Activated CD8-positive, alpha-beta memory T cell treated with anti-CD3 and anti-CD28 coated beads, Interleukin-2, amount 50 U/mL, for 48 hours (primary cell): ENCODE measurements at regions not wholly inside any gene's neighbourhood (a gene's known extent, or its start where the extent isn't known, plus 50 kb on each side); places are given as distances from the start of the nearest gene placed in this dataset.

ENCODE experiments used
- DNase-seq: peaks from one replicate; pipeline ENCODE4 v3.0.0-alpha.2; 2020

DNA sequence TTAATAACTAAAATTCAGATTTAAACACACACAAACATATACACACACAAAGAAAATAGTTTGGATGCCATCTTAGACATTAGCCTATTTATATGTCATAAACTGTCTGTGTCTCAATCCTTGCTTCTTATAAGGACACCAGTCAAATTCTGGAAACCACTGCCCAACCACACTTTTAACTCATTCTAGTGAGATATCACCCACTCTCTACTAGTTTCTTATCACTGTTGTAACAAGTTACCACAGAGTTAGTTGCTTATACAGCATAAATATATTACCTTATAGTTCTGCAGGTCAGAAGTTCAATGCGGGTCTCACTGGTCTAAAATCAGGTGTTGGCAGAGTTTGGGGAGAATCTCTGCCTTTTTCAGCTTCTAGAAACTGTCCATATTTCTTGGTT, 239.1 kb downstream of the MTX2 start:
- no peak for DNase-seq

DNA sequence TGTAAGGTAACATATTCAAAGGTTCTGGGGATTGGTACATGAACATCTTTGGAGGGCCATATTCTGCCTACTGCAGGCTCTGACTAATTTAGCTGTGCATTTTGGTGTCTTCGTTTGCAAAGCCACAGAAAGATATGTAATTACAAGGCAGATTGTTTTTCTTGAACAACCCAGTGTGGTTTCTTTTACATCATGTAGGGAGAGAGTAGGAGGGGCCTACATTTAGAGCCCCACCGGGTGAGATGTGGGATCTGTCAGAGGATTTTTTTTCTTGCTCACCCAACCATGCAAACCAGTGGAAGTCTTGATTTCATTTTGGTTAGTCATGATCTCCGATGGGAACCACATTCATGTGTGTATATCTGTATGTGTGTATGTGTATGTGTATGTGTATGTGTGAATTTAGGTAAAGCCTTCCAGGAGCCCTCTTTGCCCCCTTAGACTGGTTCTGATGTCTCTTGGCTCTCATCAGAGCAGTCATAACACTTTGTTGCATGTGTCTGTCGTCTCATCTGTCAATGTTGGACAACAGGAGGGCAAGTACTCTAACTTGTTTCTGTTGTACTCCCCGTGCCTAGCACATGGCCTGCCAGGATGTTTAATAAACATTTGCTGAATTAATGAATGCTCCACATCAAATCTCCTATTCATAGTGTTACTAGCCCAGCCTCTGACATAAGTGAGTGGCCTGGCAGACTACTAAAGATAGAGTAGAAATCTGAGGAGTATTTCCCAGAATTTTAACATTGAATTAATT, 239.9 kb downstream of the MTX2 start:
- DNase-seq = no peak

GRCh38 chr2:176514276-176514675, 245.0 kb downstream of the MTX2 start:
- DNase-seq = no peak

GRCh38 chr2:176514805-176515500, 245.7 kb downstream of the MTX2 start:
- no peak for DNase-seq

DNA sequence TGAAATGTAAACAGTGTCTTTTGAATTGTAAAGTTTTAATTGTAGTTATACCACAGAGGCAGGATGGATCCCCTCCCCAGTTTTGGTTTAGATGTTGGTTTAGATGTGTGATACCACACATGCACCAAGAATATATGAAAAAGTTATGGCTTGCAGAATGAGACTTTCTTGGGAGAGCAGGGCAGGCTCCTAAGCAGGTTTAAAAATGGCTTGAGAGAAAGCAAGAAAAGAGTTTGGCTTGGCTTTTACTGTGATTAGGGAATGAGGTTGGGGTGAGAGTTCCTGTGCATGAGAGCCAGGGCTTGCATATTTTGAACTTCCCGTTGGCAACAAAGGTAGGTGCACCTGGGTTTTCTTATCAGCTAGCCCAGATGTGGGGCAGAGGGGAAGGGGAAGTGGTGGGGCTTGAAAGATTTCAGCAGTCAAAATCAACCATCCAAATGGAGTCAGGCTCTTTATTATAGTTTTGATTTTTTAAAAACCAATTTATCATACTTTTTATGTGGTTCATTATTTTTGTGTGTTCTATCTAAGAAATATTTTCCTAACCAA, 246.9 kb downstream of the MTX2 start:
- DNase-seq = no peak

DNA sequence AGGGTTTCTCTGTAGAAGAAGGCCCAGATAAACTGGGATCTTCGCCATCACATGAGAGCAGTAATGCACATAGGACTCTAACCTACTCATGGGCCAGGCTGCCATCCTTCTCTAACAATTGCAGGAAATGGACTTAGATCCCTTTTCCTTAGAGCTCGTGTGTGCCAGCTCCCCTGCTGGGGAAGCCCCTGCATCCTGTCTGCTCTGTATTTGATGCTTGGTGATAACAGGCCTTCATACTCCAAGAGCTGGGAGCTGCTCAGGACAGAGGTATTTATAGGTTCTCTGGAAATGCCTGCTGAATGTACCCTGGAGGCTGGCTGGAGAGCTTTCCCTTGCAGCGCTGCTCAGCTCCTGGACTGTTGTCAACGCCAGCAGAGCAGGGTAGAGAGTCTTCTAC, 249.6 kb downstream of the MTX2 start:
- DNase-seq = no peak

DNA sequence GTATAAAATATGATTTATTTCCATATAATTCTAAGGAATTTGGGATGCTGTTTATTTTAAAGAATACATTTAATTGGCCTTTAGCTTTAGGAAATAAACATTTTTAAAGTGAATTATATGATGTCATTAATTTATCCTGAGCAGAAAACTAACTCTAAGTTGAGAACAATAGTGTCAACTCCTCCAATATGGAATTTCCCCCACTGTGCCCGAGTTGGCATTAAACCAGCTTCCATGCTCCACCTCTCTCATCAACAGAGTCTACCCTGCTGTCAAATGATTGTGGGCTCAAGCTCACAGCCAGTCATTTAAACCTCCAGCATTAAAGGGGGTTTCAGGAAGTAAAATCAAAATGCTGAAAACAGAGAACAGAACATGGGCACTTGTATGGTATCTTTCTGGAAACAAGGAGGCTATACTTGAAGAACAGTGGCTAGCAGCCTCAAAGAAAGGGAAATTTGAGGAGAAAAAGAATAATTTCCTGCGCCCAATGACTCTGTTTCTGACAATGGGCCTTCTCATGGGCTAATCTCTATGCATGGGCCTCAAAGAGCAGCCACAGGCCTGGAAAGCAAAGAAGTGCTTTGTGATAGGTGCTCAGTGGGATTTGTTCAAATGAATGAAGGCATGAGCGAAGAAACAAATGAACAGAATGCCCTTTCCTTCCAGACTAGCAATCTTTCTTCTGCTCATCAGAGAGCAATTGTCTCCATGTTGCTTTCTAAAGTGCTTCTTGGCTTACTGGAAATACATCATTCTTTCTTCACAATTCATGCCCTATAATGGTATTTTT, 252.8 kb downstream of the MTX2 start:
- DNase-seq = no peak

- no peak for DNase-seq
Measured at GRCh38 chr2:176525086-176525485, 255.8 kb downstream of the MTX2 start.

- DNase-seq = no peak
Measured at GRCh38 chr2:176526995-176527901, 258.0 kb downstream of the MTX2 start.

DNA sequence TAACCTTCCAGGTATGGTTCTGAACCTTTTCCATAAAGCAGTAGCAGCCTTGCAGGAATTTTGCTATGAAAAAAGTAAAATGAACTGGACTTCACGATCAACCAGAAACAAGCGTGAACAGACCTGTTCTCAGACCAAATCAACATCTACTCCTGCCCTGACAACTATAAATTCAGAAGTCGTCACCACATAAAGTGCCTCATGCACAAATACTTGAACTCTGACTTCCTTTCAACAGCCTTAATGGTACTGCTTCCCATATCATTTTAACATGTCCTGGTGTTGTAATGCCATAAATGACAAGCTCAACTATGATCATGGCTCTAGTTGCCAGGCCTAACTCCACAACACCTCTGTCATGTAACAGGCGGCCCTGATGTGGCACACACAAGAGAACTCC, 262.4 kb downstream of the MTX2 start:
- no peak for DNase-seq

DNA sequence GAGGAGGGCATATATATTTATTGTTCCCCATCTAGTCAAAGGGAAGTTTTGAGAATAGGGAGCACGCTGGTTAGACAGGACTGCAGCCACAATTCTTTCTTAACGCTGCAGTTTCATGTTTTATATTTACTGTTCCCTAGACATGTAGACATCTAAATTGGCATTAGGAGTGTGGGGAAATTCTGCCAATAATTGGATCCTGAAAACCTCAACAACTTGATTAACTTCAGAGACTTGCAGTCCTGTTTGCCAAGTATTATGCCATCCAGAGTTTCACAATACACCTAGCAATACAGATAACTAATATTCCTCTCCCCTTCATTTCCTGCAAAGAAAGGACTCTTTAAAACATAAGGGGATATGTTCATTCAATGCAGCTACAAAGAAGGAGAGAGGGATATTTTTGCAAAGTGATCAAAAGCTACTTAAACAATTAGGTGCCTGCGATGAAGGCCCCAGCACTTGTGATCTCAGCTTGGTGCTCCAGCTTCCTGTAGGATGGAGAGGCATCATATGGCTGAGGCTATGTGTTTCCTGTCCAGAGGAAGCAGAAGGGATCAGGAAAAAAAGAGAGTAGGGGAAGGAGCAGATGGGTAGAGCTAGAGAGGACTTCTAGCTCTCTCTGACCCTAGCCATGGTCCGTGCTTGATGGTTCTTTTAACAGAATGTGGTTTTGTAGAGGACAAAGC, 264.4 kb downstream of the MTX2 start:
- DNase-seq = no peak

- no peak for DNase-seq
Measured at GRCh38 chr2:176534798-176535466, 265.7 kb downstream of the MTX2 start.

DNA sequence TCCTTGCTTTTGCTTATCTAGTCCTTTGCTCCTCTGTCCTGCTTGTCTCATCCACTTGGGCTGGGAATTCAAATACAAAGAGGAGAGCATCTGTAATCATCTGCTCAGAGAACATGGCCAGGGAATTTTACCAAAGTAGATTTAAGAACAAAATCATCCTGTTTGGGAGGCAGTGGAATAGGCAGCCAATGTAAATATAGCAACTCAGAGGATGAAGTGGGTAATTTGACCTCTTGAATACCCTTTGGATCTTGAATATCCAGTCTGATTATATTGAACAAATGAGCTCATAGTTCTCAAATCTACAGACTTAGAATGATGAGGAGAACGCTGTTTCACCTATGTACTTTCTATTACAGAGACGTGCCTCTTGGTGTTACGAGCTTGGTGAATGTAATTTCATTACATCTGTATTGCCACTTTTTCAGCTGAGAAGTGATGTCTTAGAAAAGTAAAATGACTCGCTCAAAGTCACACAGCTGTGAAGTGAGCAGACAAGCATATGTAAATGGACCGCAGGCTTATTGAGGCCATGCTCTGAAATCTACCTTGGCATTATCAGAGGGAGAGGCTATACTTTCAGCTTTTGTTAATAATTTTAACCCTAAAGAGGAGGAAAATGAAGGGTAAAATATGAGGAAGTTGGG, 266.3 kb downstream of the MTX2 start:
- DNase-seq = no peak

- no peak for DNase-seq
Measured at GRCh38 chr2:176536439-176537133, 267.3 kb downstream of the MTX2 start.

DNA sequence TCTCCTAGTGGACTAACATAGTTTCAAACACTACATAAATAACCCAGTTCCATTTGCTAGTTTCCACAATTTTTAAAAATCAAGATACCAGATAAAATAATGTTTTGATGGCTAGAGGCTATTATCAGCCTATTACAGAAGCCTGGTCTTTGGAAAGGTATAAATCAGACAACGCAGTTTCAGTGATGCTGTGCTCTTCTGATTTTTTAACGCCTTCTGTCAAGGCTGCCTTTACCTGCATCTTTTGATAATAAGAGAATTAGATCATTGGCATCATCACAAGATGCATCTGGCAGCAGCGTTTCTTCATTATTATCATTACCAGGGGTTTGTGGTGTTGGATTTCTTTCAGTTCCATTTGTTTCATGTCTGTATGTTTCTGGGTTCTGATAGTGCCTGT, 268.7 kb downstream of the MTX2 start:
- no peak for DNase-seq

DNA sequence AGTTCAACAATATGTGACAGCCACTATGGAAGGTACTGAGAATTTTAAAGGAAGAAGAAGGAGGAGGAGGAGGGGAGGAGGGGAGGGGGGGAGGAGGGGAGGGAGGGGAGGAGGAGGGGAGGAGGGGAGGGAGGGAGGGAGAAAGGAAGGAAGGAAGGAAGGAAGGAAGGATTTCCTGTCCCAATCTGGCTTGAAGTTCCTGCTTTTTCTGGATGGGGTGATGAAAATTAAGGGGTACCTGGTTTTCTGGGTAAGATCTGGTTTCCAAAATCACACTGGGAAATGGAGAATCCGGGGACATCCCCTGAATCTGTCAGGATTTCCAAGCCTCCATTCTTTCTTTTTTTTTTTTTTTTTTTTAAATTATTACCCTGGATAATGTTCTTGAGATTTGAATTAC, 271.8 kb downstream of the MTX2 start:
- no peak for DNase-seq

GRCh38 chr2:176542476-176542875, 273.2 kb downstream of the MTX2 start:
- no peak for DNase-seq

DNA sequence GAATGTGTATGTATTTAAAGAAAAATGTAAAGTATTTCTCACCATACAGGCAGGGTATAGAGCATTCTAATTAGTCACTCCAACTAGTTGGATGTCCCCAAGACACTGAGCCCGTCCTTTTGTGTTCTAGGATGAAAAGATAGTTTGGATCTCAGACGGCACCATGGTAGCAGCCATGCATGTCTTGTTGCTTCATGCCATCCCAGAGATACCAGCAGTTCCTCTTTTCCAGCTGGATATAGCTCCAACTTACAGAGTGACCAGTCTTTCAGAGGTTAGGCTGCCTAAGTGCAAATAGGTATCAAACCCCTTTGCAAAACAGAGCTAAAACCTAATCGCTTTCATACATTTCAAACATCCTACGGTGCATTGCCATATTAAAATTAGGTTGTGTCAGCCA, 275.3 kb downstream of the MTX2 start:
- DNase-seq = no peak

- DNase-seq = no peak
Measured at GRCh38 chr2:176544991-176545956, 276.0 kb downstream of the MTX2 start.
